Progenitor cell of endocrine pancreas (in vitro differentiated cells): ENCODE measurements at regions not wholly inside any gene's neighbourhood (a gene's known extent, or its start where the extent isn't known, plus 50 kb on each side); places are given as distances from the start of the nearest gene placed in this dataset.

ENCODE experiments used
- DNase-seq: peaks from one replicate; pipeline ENCODE4 v3.0.0; 2021; ENCODE audit warnings: low spot score; ENCODE audit not compliant: unreplicated experiment
- H3K27ac Mint-ChIP-seq: 2 replicates; pipeline ENCODE4 v1.8.0; 2021; ENCODE audit warnings: mild to moderate bottlenecking, moderate library complexity, mixed read lengths
- H3K27me3 Mint-ChIP-seq: 2 replicates; pipeline ENCODE4 v1.8.0; 2021; ENCODE audit warnings: mixed read lengths
- H3K36me3 Mint-ChIP-seq: 2 replicates; pipeline ENCODE4 v1.8.0; 2022; ENCODE audit warnings: mixed read lengths; ENCODE audit not compliant: insufficient read depth
- H3K4me1 Mint-ChIP-seq: 2 replicates; pipeline ENCODE4 v1.8.0; 2021; ENCODE audit warnings: low read depth, mixed read lengths
- H3K4me3 Mint-ChIP-seq: 2 replicates; pipeline ENCODE4 v1.8.0; 2021; ENCODE audit warnings: low read depth, mild to moderate bottlenecking, moderate library complexity, mixed read lengths
- H3K9me3 Mint-ChIP-seq: 2 replicates; pipeline ENCODE4 v1.8.0; 2021; ENCODE audit warnings: low read depth, mixed read lengths
- TF ChIP-seq, protein P1 (sequence below): fragments of 200-600 bp; sonication (generic); IDR thresholded peaks from one replicate; pipeline ENCODE4 v1.5.0; 2021; ENCODE audit warnings: antibody characterized with exemption, mild to moderate bottlenecking; ENCODE audit not compliant: unreplicated experiment

GRCh38 chr6:141914646-141915045 lies 218.1 kb upstream of the GJE1 start:
- H3K36me3 Mint-ChIP-seq: no peaks in the 10 kb centered on the region
- TF ChIP-seq, protein P1, sequence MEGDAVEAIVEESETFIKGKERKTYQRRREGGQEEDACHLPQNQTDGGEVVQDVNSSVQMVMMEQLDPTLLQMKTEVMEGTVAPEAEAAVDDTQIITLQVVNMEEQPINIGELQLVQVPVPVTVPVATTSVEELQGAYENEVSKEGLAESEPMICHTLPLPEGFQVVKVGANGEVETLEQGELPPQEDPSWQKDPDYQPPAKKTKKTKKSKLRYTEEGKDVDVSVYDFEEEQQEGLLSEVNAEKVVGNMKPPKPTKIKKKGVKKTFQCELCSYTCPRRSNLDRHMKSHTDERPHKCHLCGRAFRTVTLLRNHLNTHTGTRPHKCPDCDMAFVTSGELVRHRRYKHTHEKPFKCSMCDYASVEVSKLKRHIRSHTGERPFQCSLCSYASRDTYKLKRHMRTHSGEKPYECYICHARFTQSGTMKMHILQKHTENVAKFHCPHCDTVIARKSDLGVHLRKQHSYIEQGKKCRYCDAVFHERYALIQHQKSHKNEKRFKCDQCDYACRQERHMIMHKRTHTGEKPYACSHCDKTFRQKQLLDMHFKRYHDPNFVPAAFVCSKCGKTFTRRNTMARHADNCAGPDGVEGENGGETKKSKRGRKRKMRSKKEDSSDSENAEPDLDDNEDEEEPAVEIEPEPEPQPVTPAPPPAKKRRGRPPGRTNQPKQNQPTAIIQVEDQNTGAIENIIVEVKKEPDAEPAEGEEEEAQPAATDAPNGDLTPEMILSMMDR: no peak
- H3K27ac Mint-ChIP-seq: peak overlapping the region; percentile 31
- H3K27me3 Mint-ChIP-seq: no peaks in the 10 kb centered on the region
- peaks cover 6% of the 10 kb centered on the region for H3K4me1 Mint-ChIP-seq
- no peaks in the 10 kb centered on the region for H3K9me3 Mint-ChIP-seq
- DNase-seq: no peak
- no peak overlapping the region for H3K4me3 Mint-ChIP-seq

DNA sequence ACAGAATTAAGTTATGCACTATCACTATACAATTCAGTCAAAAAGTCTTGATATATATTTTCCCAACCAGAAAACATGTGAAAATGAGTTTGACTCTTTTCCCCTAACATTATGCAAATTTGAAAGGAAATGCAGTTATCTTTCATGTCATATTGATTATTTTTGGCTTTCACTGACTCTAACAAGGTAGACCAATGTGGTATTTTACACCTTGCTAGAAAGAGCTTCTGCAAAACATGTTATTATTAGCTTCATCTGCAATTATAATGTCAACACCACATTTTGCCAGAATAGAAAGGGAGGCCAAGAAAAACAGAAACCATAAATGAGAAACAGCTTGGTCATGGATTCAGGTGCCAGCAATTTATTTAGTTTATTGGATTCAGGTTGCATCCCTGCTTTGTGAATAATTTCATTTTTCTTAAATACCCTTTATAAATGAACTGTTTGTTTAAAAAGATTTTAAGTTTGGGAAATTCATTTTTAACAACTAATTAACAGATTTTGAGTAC lies 226.1 kb upstream of the GJE1 start:
- no peaks in the 10 kb centered on the region for H3K36me3 Mint-ChIP-seq
- peaks cover 11% of the 10 kb centered on the region for H3K4me1 Mint-ChIP-seq
- TF ChIP-seq, protein P1: no peak
- no peak overlapping the region for H3K27ac Mint-ChIP-seq
- H3K4me3 Mint-ChIP-seq: no peak overlapping the region
- DNase-seq: no peak
- no peaks in the 10 kb centered on the region for H3K9me3 Mint-ChIP-seq
- H3K27me3 Mint-ChIP-seq: no peaks in the 10 kb centered on the region

DNA sequence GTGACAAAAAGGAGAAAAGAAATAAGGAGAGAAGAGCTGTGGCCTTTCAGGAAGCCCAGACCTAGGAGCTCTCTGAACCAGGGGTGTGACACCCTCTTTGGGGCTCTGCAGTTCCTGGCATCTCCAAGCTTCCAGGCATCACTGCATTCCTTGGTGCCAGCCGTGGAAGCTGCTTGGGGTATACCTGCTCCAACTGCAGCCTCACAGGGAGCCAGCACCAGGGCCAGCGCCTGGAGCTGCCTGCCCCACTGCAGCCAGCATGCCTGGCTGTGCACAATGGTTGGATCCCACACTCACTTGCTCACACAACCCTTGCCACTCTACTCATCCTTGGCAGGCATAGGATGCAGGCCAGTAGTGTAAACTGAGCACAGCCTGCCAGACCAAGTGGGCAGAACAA lies 242.1 kb upstream of the GJE1 start:
- TF ChIP-seq, protein P1: no peak
- Mint-ChIP-seq H3K27ac (no peak overlapping the region), H3K4me3 (no peak overlapping the region), H3K4me1 (no peaks in the 10 kb centered on the region), H3K27me3 (no peaks in the 10 kb centered on the region), H3K36me3 (no peaks in the 10 kb centered on the region), H3K9me3 (peaks cover 19% of the 10 kb centered on the region)
- DNase-seq: no peak

DNA sequence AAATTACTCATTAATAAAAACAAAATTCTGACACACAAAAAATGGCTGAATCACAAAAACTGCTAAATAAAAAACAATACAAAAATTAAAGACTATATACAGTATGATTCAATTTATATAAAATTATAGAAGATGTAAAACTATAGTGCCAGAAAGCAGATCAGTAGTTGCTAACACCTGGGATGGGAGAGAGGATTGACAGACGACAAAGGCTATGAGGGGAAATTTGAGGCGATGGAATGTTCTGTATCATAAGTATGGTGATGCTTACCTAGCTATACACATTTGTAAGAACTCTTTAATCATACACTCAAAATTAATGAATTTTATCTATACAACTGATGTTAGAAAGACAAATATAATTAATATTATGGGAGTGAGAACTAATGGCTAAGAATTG lies 247.9 kb upstream of the GJE1 start:
- Mint-ChIP-seq H3K4me1 (no peaks in the 10 kb centered on the region), H3K9me3 (peaks cover 22% of the 10 kb centered on the region), H3K36me3 (no peaks in the 10 kb centered on the region)

DNA sequence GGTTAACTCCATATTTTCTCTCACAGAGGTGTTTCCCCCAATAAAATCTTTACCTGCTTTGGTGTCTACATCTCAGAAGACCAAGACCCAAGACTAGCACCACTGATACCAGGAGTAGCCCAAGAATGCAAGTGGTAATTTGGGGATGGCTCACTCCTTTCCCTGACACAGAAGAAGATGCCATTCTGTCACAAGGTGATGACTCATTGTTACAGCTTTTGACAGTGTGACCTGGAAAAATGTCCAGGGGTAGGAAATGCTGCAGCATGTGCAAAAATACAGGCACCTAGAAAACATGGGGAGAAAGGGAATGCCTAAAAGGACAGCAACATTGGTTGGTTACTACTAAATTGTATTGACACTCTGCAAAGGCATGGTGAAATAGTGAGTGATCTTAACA lies 254.0 kb upstream of the GJE1 start:
- H3K4me1 Mint-ChIP-seq: peaks cover 2% of the 10 kb centered on the region
- no peaks in the 10 kb centered on the region for H3K9me3 Mint-ChIP-seq
- no peaks in the 10 kb centered on the region for H3K36me3 Mint-ChIP-seq
- H3K27ac Mint-ChIP-seq: no peak overlapping the region
- no peaks in the 10 kb centered on the region for H3K27me3 Mint-ChIP-seq
- DNase-seq: no peak
- TF ChIP-seq, protein P1: no peak
- H3K4me3 Mint-ChIP-seq: no peak overlapping the region

More for the DNA sequence above, 247.9 kb upstream of the GJE1 start:
- TF ChIP-seq, protein P1: no peak
- DNase-seq: no peak
- Mint-ChIP-seq H3K27me3 (no peaks in the 10 kb centered on the region), H3K27ac (no peak overlapping the region), H3K4me3 (no peak overlapping the region)
